Suprapubic skin (tissue), 4 donors: ENCODE measurements at regions not wholly inside any gene's neighbourhood (a gene's known extent, or its start where the extent isn't known, plus 50 kb on each side); places are given as distances from the start of the nearest gene placed in this dataset.

Source experiments
- DNase-seq, 2 donors: peaks; one replicate each; pipeline ENCODE4 v3.0.0-alpha.2; 2019; ENCODE audit warnings: low spot score in 2 of 2
- H3K27ac ChIP-seq: fragments of 200-600 bp; sonication (generic); one replicate; pipeline ENCODE4 v1.5.1; 2019
- H3K27me3 ChIP-seq: fragments of 200-600 bp; sonication (generic); one replicate; pipeline ENCODE4 v1.5.1; 2019
- H3K36me3 ChIP-seq: fragments of 200-600 bp; sonication (generic); one replicate; pipeline ENCODE4 v1.5.1; 2019
- H3K4me1 ChIP-seq: fragments of 200-600 bp; sonication (generic); one replicate; pipeline ENCODE4 v1.5.1; 2019
- H3K4me3 ChIP-seq: fragments of 200-600 bp; sonication (generic); one replicate; pipeline ENCODE4 v1.5.1; 2019; ENCODE audit warnings: mild to moderate bottlenecking
- H3K9me3 ChIP-seq: fragments of 200-600 bp; sonication (generic); one replicate; pipeline ENCODE4 v1.5.1; 2019
- EP300 ChIP-seq: sonication (generic); formaldehyde crosslinking; IDR thresholded peaks from one replicate; pipeline ENCODE4 v1.6.1; 2017; ENCODE audit warnings: antibody characterized with exemption
- POLR2A ChIP-seq, 2 donors: fragments of 450-650 bp; IDR thresholded peaks; one replicate each; pipeline ENCODE4 v1.6.1; 2017; ENCODE audit warnings: antibody characterized with exemption in 2 of 2, mild to moderate bottlenecking in 2 of 2, moderate library complexity in 2 of 2
- POLR2AphosphoS5 ChIP-seq, 3 donors: sonication (generic); formaldehyde crosslinking; IDR thresholded peaks; one replicate each; pipeline ENCODE4 v1.6.1; 2017; ENCODE audit warnings: antibody characterized with exemption in 3 of 3
- WGBS: methylation state at CpG from one replicate; pipeline ENCODE4 v1.1.5; 2018; 5-methylcytosine and 5-hydroxymethylcytosine counted together
- TF ChIP-seq, protein P1 (sequence below), 2 donors: fragments of 200-600 bp in 1 of 2; fragments of 450-650 bp in 1 of 2; sonication (generic) in 1 of 2; IDR thresholded peaks; one replicate each; pipeline ENCODE4 v1.5.1; 2016 to 2019; ENCODE audit warnings: antibody characterized with exemption in 2 of 2, mild to moderate bottlenecking in 1 of 2, moderate library complexity in 1 of 2

DNA sequence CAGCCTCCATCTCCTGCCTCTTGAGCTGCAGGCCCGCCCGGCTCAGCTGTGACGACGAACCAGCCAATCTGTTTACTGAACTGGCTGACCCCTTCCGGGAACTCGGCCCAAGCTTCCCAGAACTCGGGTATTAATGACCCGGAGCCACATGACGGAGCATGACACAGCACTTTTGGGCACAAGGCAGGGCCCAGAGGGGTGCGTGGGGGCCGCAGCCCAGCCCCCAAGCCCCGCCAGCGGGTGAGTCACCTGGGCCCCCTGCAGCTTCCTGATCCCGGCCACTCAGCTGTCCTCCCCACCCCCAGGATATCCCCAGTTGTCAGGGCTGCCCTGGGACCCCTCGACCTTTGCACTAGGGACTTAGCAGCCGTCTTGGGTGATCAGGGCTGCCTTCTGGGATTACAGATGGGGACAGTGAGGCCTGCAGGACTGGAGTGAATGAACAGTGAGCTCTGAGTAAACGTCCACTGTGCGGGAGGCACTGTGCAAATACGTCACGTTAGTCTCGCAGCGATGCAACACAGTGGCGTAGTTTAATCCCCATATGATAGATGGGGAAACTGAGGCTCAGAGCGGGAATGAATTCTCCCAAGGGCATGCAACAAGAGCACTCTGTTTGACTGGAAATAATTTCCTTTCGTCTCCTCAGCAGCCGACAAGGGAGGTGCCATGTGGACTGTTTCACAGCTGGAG is 102.1 kb downstream of the CEBPB start:
- Histone ChIP-seq H3K27ac (peak overlapping the region; percentile 82), H3K36me3 (no peaks in the 10 kb centered on the region), H3K4me3 (no peak overlapping the region), H3K9me3 (no peaks in the 10 kb centered on the region), H3K4me1 (peaks cover 35% of the 10 kb centered on the region), H3K27me3 (no peaks in the 10 kb centered on the region)
- peak; percentile 73 to 97 (median 96) for TF ChIP-seq POLR2AphosphoS5 (IDR thresholded peaks at IDR 0.05)
- peak; percentile 69 for TF ChIP-seq EP300
- TF ChIP-seq, protein P1, sequence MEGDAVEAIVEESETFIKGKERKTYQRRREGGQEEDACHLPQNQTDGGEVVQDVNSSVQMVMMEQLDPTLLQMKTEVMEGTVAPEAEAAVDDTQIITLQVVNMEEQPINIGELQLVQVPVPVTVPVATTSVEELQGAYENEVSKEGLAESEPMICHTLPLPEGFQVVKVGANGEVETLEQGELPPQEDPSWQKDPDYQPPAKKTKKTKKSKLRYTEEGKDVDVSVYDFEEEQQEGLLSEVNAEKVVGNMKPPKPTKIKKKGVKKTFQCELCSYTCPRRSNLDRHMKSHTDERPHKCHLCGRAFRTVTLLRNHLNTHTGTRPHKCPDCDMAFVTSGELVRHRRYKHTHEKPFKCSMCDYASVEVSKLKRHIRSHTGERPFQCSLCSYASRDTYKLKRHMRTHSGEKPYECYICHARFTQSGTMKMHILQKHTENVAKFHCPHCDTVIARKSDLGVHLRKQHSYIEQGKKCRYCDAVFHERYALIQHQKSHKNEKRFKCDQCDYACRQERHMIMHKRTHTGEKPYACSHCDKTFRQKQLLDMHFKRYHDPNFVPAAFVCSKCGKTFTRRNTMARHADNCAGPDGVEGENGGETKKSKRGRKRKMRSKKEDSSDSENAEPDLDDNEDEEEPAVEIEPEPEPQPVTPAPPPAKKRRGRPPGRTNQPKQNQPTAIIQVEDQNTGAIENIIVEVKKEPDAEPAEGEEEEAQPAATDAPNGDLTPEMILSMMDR (IDR thresholded peaks at IDR 0.05), result no peak
- peak in 1 of 2 donors; percentile 37 for TF ChIP-seq POLR2A (IDR thresholded peaks at IDR 0.05)
- peak; percentile 95 to 97 for DNase-seq
- 41% methylated on average over 21 of the region's 26 CpGs for WGBS

DNA sequence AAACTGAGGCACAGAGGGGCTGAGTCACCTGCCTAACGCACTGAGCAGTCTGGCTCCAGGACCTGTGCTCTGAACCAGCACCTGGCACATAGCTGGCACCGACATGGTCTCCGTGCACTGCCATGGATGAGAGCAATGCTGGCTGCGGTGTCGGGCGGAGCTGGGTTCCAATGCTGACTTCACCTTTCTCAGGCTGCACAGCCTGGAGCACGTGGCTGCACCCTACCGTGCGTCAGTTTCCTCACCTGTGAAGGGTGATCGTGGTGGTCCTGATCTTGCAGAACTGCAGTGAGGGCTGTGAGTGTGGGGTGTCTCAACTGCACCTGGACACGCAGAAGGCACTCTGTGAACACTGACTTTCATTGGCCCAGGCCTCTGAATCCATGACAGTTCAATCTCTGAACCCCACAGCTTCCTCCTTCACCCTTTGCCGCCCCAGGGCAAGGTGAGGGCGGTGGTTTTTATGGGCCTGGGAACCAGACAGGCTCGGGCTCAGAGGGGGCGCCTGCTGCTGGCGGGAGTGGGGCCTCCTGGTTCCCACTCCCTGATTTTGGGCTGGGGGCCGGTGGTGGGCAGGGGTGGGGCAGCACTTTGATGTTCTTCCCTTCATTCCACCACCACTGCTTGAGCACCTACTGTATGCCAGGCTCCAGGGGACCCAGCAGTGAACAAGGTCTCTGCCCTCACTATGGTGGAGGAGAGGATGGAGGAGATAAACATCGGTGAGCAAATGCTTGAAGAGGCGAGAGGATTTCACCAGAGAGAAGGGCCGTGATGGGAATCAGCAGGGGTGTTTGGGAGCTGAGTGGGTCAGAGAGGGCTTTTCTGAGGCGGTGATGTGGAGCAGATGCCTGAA is 102.9 kb downstream of the CEBPB start:
- peaks cover 35% of the 10 kb centered on the region for H3K4me1 ChIP-seq
- no peaks in the 10 kb centered on the region for H3K9me3 ChIP-seq
- H3K27ac ChIP-seq, result peak overlapping the region; percentile 82
- H3K4me3 ChIP-seq, result no peak overlapping the region
- H3K36me3 ChIP-seq, result no peaks in the 10 kb centered on the region
- no peaks in the 10 kb centered on the region for H3K27me3 ChIP-seq
- WGBS, result 78% methylated on average over 10 of the region's 21 CpGs
- TF ChIP-seq EP300 (no peak), POLR2AphosphoS5 (IDR thresholded peaks at IDR 0.05) (no peak), POLR2A (IDR thresholded peaks at IDR 0.05) (no peak)
- TF ChIP-seq, protein P1 (IDR thresholded peaks at IDR 0.05), result no peak
- DNase-seq, result no peak

DNA sequence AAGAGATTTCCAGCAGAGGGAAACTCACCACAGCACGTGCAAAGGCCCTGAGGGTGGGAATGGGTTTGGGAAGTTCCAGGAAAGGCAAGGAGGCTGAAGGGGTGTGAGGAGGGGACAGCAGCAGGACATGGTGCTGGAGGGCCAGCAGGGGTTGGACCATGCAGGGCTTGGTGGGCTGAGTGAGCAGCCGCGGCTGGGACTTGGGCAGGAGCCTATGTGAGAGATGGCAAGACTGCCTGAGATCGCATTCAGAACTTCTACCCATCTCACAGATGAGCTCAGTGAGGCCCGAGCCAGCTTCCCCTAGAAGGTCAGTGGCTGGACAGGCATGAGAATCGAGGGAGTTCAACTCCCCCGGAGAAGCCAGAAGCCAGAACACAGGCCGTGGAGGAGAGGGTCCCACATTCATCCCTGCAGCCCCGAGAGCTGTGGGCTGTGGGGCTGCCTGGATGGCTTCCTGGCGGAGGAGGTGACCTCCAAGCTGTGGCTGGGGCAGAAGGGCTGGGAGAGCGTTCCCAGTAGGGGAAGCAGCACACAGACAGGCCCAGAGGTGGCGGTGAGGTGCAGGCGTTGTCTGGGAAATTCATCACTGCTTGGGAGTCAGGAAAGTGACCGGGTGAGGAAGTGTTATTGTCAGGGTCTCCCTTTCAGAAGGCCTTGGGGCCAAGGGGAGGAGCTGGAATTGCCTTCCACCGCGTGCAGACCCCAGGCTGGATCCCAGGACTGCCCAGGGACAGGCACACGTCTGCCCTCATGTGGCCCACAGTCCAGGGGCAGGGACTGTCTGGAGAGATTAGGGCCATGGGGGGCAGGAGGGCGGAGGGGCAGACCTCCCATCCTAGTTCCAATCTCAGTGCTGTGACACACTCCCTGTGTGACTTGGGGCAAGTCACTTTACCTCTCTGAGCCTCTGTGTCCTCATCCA is 103.8 kb downstream of the CEBPB start:
- DNase-seq, result no peak
- TF ChIP-seq POLR2A (IDR thresholded peaks at IDR 0.05), result no peak
- no peak for TF ChIP-seq EP300
- TF ChIP-seq, protein P1 (IDR thresholded peaks at IDR 0.05), result no peak
- no peak for TF ChIP-seq POLR2AphosphoS5 (IDR thresholded peaks at IDR 0.05)

DNA sequence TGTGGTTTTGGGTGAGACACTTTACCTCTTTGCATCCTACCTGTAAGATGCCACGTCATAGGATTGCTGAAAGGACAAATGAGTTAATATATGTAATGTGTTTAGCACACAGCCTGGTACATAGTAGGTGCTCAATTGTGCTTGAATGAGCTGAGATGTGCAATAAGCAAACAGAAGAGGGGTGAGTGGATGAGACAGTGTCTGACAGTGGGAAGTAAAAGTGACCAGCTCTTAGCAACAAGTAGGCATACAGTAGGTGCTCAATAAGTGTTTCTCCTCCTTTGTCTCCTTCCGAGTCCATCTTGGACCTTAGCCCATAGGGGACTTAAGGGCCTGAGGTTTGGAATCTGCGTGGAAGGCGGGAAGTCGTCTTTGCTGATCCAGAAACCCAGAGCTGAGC is 104.7 kb downstream of the CEBPB start:
- Histone ChIP-seq H3K36me3 (no peaks in the 10 kb centered on the region), H3K9me3 (no peaks in the 10 kb centered on the region), H3K27me3 (no peaks in the 10 kb centered on the region), H3K4me1 (peaks cover 35% of the 10 kb centered on the region), H3K4me3 (no peak overlapping the region), H3K27ac (peak overlapping the region; percentile 16)
- DNase-seq, result no peak
- TF ChIP-seq POLR2A (IDR thresholded peaks at IDR 0.05), result no peak
- no peak for TF ChIP-seq EP300
- TF ChIP-seq POLR2AphosphoS5 (IDR thresholded peaks at IDR 0.05), result no peak
- TF ChIP-seq, protein P1 (IDR thresholded peaks at IDR 0.05), result no peak
- 66% methylated on average over 5 of the region's 5 CpGs for WGBS

More for the DNA sequence above, 103.8 kb downstream of the CEBPB start:
- Histone ChIP-seq H3K9me3 (no peaks in the 10 kb centered on the region), H3K4me1 (peaks cover 35% of the 10 kb centered on the region), H3K27ac (peak overlapping the region; percentile 82), H3K36me3 (no peaks in the 10 kb centered on the region), H3K4me3 (no peak overlapping the region), H3K27me3 (no peaks in the 10 kb centered on the region)
- 87% methylated on average over 17 of the region's 18 CpGs for WGBS
